IMR-90 (cell line): ENCODE measurements at regions not wholly inside any gene's neighbourhood (a gene's known extent, or its start where the extent isn't known, plus 50 kb on each side); places are given as distances from the start of the nearest gene placed in this dataset.

Source experiments
- ATAC-seq: fragments of 200-7000 bp; cut with Tn5 transposase; 2 replicates; pipeline ENCODE4 v1.9.1; 2020; ENCODE audit warnings: low read depth, mild to moderate bottlenecking, moderate library complexity
- BruUV-seq: library from RNA; stranded (reverse); fragments of 400-500 nt; replicated peaks from 2 replicates; lab custom pipeline; 2021; lab: Mats Ljungman, UMichigan
- CTCF ChIA-PET: fragments of 300-600 bp; formaldehyde crosslinking; extraction: SDS; loops from one replicate; lab custom pipeline; 2021; ENCODE audit warnings: antibody characterized with exemption; lab: Yijun Ruan, JAX
- POLR2A ChIA-PET: fragments of 300-600 bp; sonication (Branson Sonifier 250); formaldehyde crosslinking; loops from one replicate; lab custom pipeline; 2022; ENCODE audit warnings: antibody characterized with exemption; ENCODE audit not compliant: unreplicated experiment; lab: Charles Lee
- DNase-seq: peaks from one replicate; pipeline ENCODE4 v3.0.0; 2013
- H2AFZ ChIP-seq: replicated peaks from 2 replicates; pipeline ENCODE3; 2013; ENCODE audit warnings: low read length, mild to moderate bottlenecking; ENCODE audit not compliant: poor library complexity
- H2AK5ac ChIP-seq: 2 replicates; pipeline ENCODE4 v1.6.1; 2013; ENCODE audit warnings: low read depth, low read length, inconsistent platforms
- H2AK9ac ChIP-seq: replicated peaks from 2 replicates; pipeline ENCODE3; 2013; ENCODE audit warnings: mild to moderate bottlenecking, low read depth, low read length, moderate library complexity; ENCODE audit not compliant: poor library complexity
- H2BK120ac ChIP-seq: 2 replicates; pipeline ENCODE4 v1.6.1; 2013; ENCODE audit warnings: low read depth, low read length, inconsistent platforms
- H2BK15ac ChIP-seq: 3 replicates; pipeline ENCODE4 v1.6.1; 2013; ENCODE audit warnings: low read depth, low read length, inconsistent platforms
- H2BK20ac ChIP-seq: 2 replicates; pipeline ENCODE4 v1.6.1; 2013; ENCODE audit warnings: low read depth, mild to moderate bottlenecking, inconsistent platforms, low read length, moderate library complexity
- H2BK5ac ChIP-seq: 2 replicates; pipeline ENCODE4 v1.6.1; 2013; ENCODE audit warnings: mild to moderate bottlenecking, low read depth, low read length, inconsistent platforms; ENCODE audit not compliant: poor library complexity, severe bottlenecking
- H3K14ac ChIP-seq: replicated peaks from 2 replicates; pipeline ENCODE4 v1.6.1; 2013; ENCODE audit warnings: low read depth, low read length, inconsistent platforms
- H3K18ac ChIP-seq: 2 replicates; pipeline ENCODE4 v1.6.1; 2013; ENCODE audit warnings: low read depth, low read length, control low read depth
- H3K23ac ChIP-seq: 2 replicates; pipeline ENCODE4 v1.6.1; 2013; ENCODE audit warnings: low read depth, low read length, inconsistent platforms
- H3K27ac ChIP-seq: 2 replicates; pipeline ENCODE4 v1.5.1; 2013; ENCODE audit warnings: mild to moderate bottlenecking, control low read depth, low read length; ENCODE audit not compliant: insufficient read depth
- H3K27me3 ChIP-seq: 2 replicates; pipeline ENCODE4 v1.6.1; 2013; ENCODE audit warnings: low read length; ENCODE audit not compliant: control insufficient read depth, insufficient read depth
- H3K36me3 ChIP-seq: 2 replicates; pipeline ENCODE4 v1.6.1; 2013; ENCODE audit warnings: low read length, mixed read lengths; ENCODE audit not compliant: control insufficient read depth, insufficient read depth
- H3K4ac ChIP-seq: 2 replicates; pipeline ENCODE4 v1.6.1; 2013; ENCODE audit warnings: low read depth, low read length, inconsistent platforms
- H3K4me1 ChIP-seq: 2 replicates; pipeline ENCODE4 v1.6.1; 2013; ENCODE audit warnings: low read length, mixed read lengths; ENCODE audit not compliant: control insufficient read depth, insufficient read depth
- H3K4me2 ChIP-seq: 2 replicates; pipeline ENCODE4 v1.6.1; 2013; ENCODE audit warnings: low read depth, mild to moderate bottlenecking, control low read depth, low read length, moderate library complexity
- H3K4me3 ChIP-seq: 2 replicates; pipeline ENCODE4 v1.5.1; 2013; ENCODE audit warnings: low read depth, mild to moderate bottlenecking, control low read depth, low read length, moderate library complexity; ENCODE audit not compliant: insufficient read depth
- H3K56ac ChIP-seq: 2 replicates; pipeline ENCODE4 v1.6.1; 2013; ENCODE audit warnings: low read length, inconsistent platforms; ENCODE audit not compliant: insufficient read depth; ENCODE audit errors: extremely low read depth
- H3K79me1 ChIP-seq, 2 experiments: 2 replicates each; pipeline ENCODE4 v1.6.1; 2013; ENCODE audit warnings: low read length in 2 of 2, inconsistent platforms in 1 of 2, low read depth in 1 of 2
- H3K9ac ChIP-seq: 2 replicates; pipeline ENCODE4 v1.6.1; 2013; ENCODE audit warnings: low read depth, low read length, control low read depth
- H3K9me1 ChIP-seq: 2 replicates; pipeline ENCODE4 v1.6.1; 2013; ENCODE audit warnings: low read length, inconsistent platforms; ENCODE audit not compliant: insufficient read depth
- H3K9me3 ChIP-seq: 2 replicates; pipeline ENCODE4 v1.6.1; 2013; ENCODE audit warnings: low read length; ENCODE audit not compliant: control insufficient read depth, insufficient read depth
- H4K20me1 ChIP-seq: 2 replicates; pipeline ENCODE4 v1.6.1; 2013; ENCODE audit warnings: low read length, inconsistent platforms; ENCODE audit not compliant: insufficient read depth
- H4K5ac ChIP-seq: 2 replicates; pipeline ENCODE4 v1.6.1; 2013; ENCODE audit warnings: mild to moderate bottlenecking, low read depth, low read length, control low read depth
- H4K8ac ChIP-seq, 2 experiments: 2 replicates each; pipeline ENCODE4 v1.6.1; 2013; ENCODE audit warnings: low read depth in 2 of 2, low read length in 2 of 2, control low read depth in 1 of 2, inconsistent platforms in 1 of 2
- H4K91ac ChIP-seq: 2 replicates; pipeline ENCODE4 v1.6.1; 2013; ENCODE audit warnings: low read depth, low read length, inconsistent platforms; ENCODE audit not compliant: insufficient read depth
- FOS ChIP-seq: fragments of 150-350 bp; IDR thresholded peaks from 2 replicates; pipeline ENCODE4 v1.6.1; 2016; ENCODE audit warnings: low read depth, low read length
- MAFK ChIP-seq: IDR thresholded peaks from 2 replicates; pipeline ENCODE4 v1.6.1; 2012; ENCODE audit warnings: low read depth, low read length, improper control_type of control experiment
- WGBS, 2 experiments: methylation state at CpG; one replicate each; pipeline versions ENCODE4 v1.1.5 to v1.1.7; 2013; ENCODE audit warnings: missing lambda C conversion rate in 2 of 2; ENCODE audit not compliant: insufficient read length in 1 of 2; ENCODE audit errors: extremely low coverage in 2 of 2; 5-methylcytosine and 5-hydroxymethylcytosine counted together
- dilution Hi-C: fragments of 300-500 bp; cut with HindIII; formaldehyde crosslinking; loops from one replicate; pipeline ENCODE4 v1.14.3; 2018; ENCODE audit warnings: low sequenced_read_pairs; ENCODE audit not compliant: unreplicated experiment
- in situ Hi-C: fragments of 300-500 bp; cut with MboI; formaldehyde crosslinking; loops from 3 replicates; pipeline ENCODE4 v1.14.3; 2019; ENCODE audit warnings: low sequenced_read_pairs, inconsistent platforms, mixed read lengths
- intact Hi-C: fragments of 100-400 bp; cut with micrococcal nuclease; formaldehyde crosslinking; loops from 2 replicates; pipeline ENCODE4 v1.10.0; 2022
- TF ChIP-seq, protein P1 (sequence below): conservative IDR thresholded peaks from 2 replicates; pipeline ENCODE4 v1.5.1; 2012; ENCODE audit warnings: mild to moderate bottlenecking, low read depth, low read length, improper control_type of control experiment

DNA sequence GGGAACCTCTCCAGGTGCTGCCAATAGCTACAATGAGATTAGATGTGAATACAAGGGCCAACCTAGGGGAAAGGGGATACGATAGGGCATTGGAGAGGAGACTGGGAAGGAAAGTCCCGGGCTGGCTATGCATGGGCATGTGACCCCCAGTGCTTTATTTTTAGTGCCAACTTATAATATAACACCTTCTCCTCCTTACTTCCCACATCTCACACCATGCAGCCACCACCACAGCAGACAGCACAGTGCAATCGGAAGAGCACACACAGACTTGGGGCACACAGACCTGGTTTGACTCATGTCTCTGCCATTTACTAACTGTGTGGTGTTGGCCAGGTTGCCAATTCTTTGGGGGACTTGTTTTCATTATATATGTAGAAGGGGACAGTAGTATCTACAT lies 85.4 kb downstream of the TOMM20 start:
- H2BK120ac ChIP-seq: no peak overlapping the region
- TF ChIP-seq MAFK: no peak
- TF ChIP-seq, protein P1, sequence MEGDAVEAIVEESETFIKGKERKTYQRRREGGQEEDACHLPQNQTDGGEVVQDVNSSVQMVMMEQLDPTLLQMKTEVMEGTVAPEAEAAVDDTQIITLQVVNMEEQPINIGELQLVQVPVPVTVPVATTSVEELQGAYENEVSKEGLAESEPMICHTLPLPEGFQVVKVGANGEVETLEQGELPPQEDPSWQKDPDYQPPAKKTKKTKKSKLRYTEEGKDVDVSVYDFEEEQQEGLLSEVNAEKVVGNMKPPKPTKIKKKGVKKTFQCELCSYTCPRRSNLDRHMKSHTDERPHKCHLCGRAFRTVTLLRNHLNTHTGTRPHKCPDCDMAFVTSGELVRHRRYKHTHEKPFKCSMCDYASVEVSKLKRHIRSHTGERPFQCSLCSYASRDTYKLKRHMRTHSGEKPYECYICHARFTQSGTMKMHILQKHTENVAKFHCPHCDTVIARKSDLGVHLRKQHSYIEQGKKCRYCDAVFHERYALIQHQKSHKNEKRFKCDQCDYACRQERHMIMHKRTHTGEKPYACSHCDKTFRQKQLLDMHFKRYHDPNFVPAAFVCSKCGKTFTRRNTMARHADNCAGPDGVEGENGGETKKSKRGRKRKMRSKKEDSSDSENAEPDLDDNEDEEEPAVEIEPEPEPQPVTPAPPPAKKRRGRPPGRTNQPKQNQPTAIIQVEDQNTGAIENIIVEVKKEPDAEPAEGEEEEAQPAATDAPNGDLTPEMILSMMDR: no peak
- no peak for TF ChIP-seq FOS
- H3K4me1 ChIP-seq: peaks cover 11% of the 10 kb centered on the region
- 100% methylated on average over 1 of the region's 3 CpGs; no CpG with 5 or more reads in 1 of the 2 experiments for WGBS, 2 experiments
- no peak overlapping the region for H3K9ac ChIP-seq
- CTCF ChIA-PET: no interaction called here
- H3K79me1 ChIP-seq: no peaks in the 10 kb centered on the region
- H3K36me3 ChIP-seq: no peaks in the 10 kb centered on the region
- no peak overlapping the region for H2AK5ac ChIP-seq
- no peak overlapping the region for H3K14ac ChIP-seq
- H2BK20ac ChIP-seq: no peak overlapping the region
- no peak overlapping the region for H4K8ac ChIP-seq
- H4K91ac ChIP-seq: no peak overlapping the region
- no peak overlapping the region for H2AFZ ChIP-seq
- H3K27me3 ChIP-seq: no peaks in the 10 kb centered on the region
- no peak overlapping the region for H2AK9ac ChIP-seq
- H3K4me2 ChIP-seq: no peak overlapping the region
- dilution Hi-C loops (no loop called here), in situ Hi-C loops (no loop called here), intact Hi-C loops (no loop called here)
- no peak overlapping the region for H3K27ac ChIP-seq
- ATAC-seq (no peak), DNase-seq (no peak)
- POLR2A ChIA-PET: no interaction called here
- H3K4ac ChIP-seq: no peak overlapping the region
- H4K5ac ChIP-seq: no peak overlapping the region
- peaks cover 5% of the 10 kb centered on the region for H3K9me1 ChIP-seq
- H2BK5ac ChIP-seq: no peak overlapping the region
- H4K20me1 ChIP-seq: no peaks in the 10 kb centered on the region
- H3K56ac ChIP-seq: no peak overlapping the region
- BruUV-seq: no TSS peak
- H3K4me3 ChIP-seq: no peak overlapping the region
- no peak overlapping the region for H3K23ac ChIP-seq
- H2BK15ac ChIP-seq: no peak overlapping the region
- peaks cover 5% of the 10 kb centered on the region for H3K9me3 ChIP-seq
- no peak overlapping the region for H3K18ac ChIP-seq
